Parathyroid adenoma (tissue), 2 donors: ENCODE measurements at regions not wholly inside any gene's neighbourhood (a gene's known extent, or its start where the extent isn't known, plus 50 kb on each side); places are given as distances from the start of the nearest gene placed in this dataset.

ENCODE experiments used
- H2AFZ ChIP-seq: fragments of 300-600 bp; sonication (generic); one replicate; pipeline ENCODE4 v1.7.0; 2017; ENCODE audit warnings: antibody characterized with exemption, mild to moderate bottlenecking
- H3K27ac ChIP-seq: fragments of 300-600 bp; sonication (generic); one replicate; pipeline ENCODE4 v1.7.0; 2017
- H3K27me3 ChIP-seq: fragments of 300-600 bp; sonication (generic); one replicate; pipeline ENCODE4 v1.7.0; 2017; ENCODE audit warnings: low read length; ENCODE audit not compliant: control insufficient read depth, insufficient read depth
- H3K36me3 ChIP-seq: fragments of 300-600 bp; sonication (generic); one replicate; pipeline ENCODE4 v1.7.0; 2017; ENCODE audit warnings: low read length; ENCODE audit not compliant: control insufficient read depth, insufficient read depth
- H3K4me1 ChIP-seq: fragments of 300-600 bp; sonication (generic); one replicate; pipeline ENCODE4 v1.7.0; 2017; ENCODE audit warnings: control low read depth
- H3K4me2 ChIP-seq: fragments of 300-600 bp; sonication (generic); one replicate; pipeline ENCODE4 v1.7.0; 2017; ENCODE audit warnings: low read length
- H3K4me3 ChIP-seq: fragments of 300-600 bp; sonication (generic); one replicate; pipeline ENCODE4 v1.7.0; 2017; ENCODE audit warnings: low read depth, low read length
- H3K79me2 ChIP-seq: fragments of 300-600 bp; sonication (generic); one replicate; pipeline ENCODE4 v1.7.0; 2017; ENCODE audit warnings: control low read depth
- H3K9ac ChIP-seq: fragments of 300-600 bp; sonication (generic); one replicate; pipeline ENCODE4 v1.7.0; 2017; ENCODE audit warnings: mild to moderate bottlenecking
- H3K9me3 ChIP-seq: fragments of 300-600 bp; sonication (generic); one replicate; pipeline ENCODE4 v1.7.0; 2017; ENCODE audit warnings: low read length; ENCODE audit not compliant: control insufficient read depth
- CTCF ChIP-seq: fragments of 300-600 bp; sonication (generic); IDR thresholded peaks from one replicate; pipeline ENCODE4 v1.7.0; 2017; ENCODE audit warnings: antibody characterized with exemption, mild to moderate bottlenecking
- donor health status: primary hyperparathyroidism.

- TF ChIP-seq CTCF = no peak
- H2AFZ ChIP-seq = no peak overlapping the region
These were observed 962.8 kb upstream of the POT1 start for GRCh38 chr7:125892434-125892833.

GRCh38 chr7:125878988-125879387 is 949.4 kb upstream of the POT1 start:
- no peak overlapping the region for H2AFZ ChIP-seq
- no peak for TF ChIP-seq CTCF
- no peak overlapping the region for H3K9ac ChIP-seq
- no peak overlapping the region for H3K27ac ChIP-seq
- H3K36me3 ChIP-seq = peaks cover 2% of the 10 kb centered on the region
- no peaks in the 10 kb centered on the region for H3K4me1 ChIP-seq
- no peaks in the 10 kb centered on the region for H3K79me2 ChIP-seq
- H3K4me2 ChIP-seq = no peak overlapping the region
- peaks cover 2% of the 10 kb centered on the region for H3K9me3 ChIP-seq
- no peaks in the 10 kb centered on the region for H3K27me3 ChIP-seq
- no peak overlapping the region for H3K4me3 ChIP-seq

More at GRCh38 chr7:125892434-125892833, 962.8 kb upstream of the POT1 start:
- Histone ChIP-seq H3K79me2 (no peaks in the 10 kb centered on the region), H3K4me3 (no peak overlapping the region), H3K27ac (no peak overlapping the region), H3K9me3 (no peaks in the 10 kb centered on the region), H3K4me1 (no peaks in the 10 kb centered on the region), H3K36me3 (no peaks in the 10 kb centered on the region), H3K9ac (no peak overlapping the region), H3K27me3 (no peaks in the 10 kb centered on the region), H3K4me2 (no peak overlapping the region)

- Histone ChIP-seq H3K4me3 (no peak overlapping the region), H3K27me3 (no peaks in the 10 kb centered on the region), H3K79me2 (no peaks in the 10 kb centered on the region), H3K27ac (no peak overlapping the region), H3K4me2 (no peak overlapping the region), H3K9me3 (peaks cover 2% of the 10 kb centered on the region), H3K4me1 (no peaks in the 10 kb centered on the region), H3K36me3 (peaks cover 2% of the 10 kb centered on the region), H3K9ac (no peak overlapping the region), H2AFZ (no peak overlapping the region)
- TF ChIP-seq CTCF = no peak
These were observed 948.8 kb upstream of the POT1 start for GRCh38 chr7:125878235-125878956.

- Histone ChIP-seq H3K27ac (no peak overlapping the region), H3K27me3 (no peaks in the 10 kb centered on the region), H3K36me3 (peaks cover 2% of the 10 kb centered on the region), H2AFZ (no peak overlapping the region), H3K79me2 (no peaks in the 10 kb centered on the region), H3K4me1 (no peaks in the 10 kb centered on the region), H3K9me3 (peaks cover 2% of the 10 kb centered on the region), H3K4me3 (no peak overlapping the region), H3K9ac (no peak overlapping the region), H3K4me2 (no peak overlapping the region)
- TF ChIP-seq CTCF = no peak
These were observed 947.6 kb upstream of the POT1 start for GRCh38 chr7:125877246-125877645.

- peaks cover 2% of the 10 kb centered on the region for H3K9me3 ChIP-seq
- no peak for TF ChIP-seq CTCF
- no peak overlapping the region for H3K4me3 ChIP-seq
- no peak overlapping the region for H2AFZ ChIP-seq
- H3K79me2 ChIP-seq = no peaks in the 10 kb centered on the region
- no peak overlapping the region for H3K9ac ChIP-seq
- H3K36me3 ChIP-seq = peaks cover 2% of the 10 kb centered on the region
- H3K4me1 ChIP-seq = no peaks in the 10 kb centered on the region
- H3K27ac ChIP-seq = no peak overlapping the region
- H3K27me3 ChIP-seq = no peaks in the 10 kb centered on the region
- H3K4me2 ChIP-seq = no peak overlapping the region
These were observed 946.8 kb upstream of the POT1 start for GRCh38 chr7:125876431-125876830.
